ENCODE measurements at regions not wholly inside any gene's neighbourhood (a gene's known extent, or its start where the extent isn't known, plus 50 kb on each side); places are given as distances from the start of the nearest gene placed in this dataset.

- Histone ChIP-seq H3K4me2 (ENCODE audit: insufficient read depth in 1 of 2, low read depth in 2 of 2, low read length in 2 of 2) (no peak overlapping the region), H4K5ac (ENCODE audit: insufficient read length, low read depth, low read length) (no peak overlapping the region), H3K18ac (ENCODE audit: extremely low read depth, low read length) (no peak overlapping the region), H4K91ac (replicated peaks; ENCODE audit: insufficient read length, low read length) (no peak overlapping the region), H2BK12ac (ENCODE audit: low read depth, low read length) (no peak overlapping the region), H2BK20ac (ENCODE audit: low read length) (no peak overlapping the region), H3K79me2 (ENCODE audit: control insufficient read depth in 1 of 2, insufficient read depth in 2 of 2, low read length in 2 of 2) (no peaks in the 10 kb centered on the region), H3K36me3 (ENCODE audit: control insufficient read depth in 2 of 4, insufficient read depth in 4 of 4, low read length in 3 of 4) (no peaks in the 10 kb centered on the region), H2AK5ac (ENCODE audit: low read depth, low read length) (0 out of 2 replicates have a peak overlapping the region, but pooled peaks have one; percentile 71), H3K23ac (ENCODE audit: insufficient read length) (no peak overlapping the region), H4K20me1 (replicated peaks in 1 of 2; ENCODE audit: control insufficient read depth in 1 of 2, insufficient read depth in 2 of 2, low read length in 2 of 2) (no peaks in the 10 kb centered on the region), H3K14ac (ENCODE audit: insufficient read length) (no peak overlapping the region), H3K79me1 (ENCODE audit: low read depth, low read length) (no peaks in the 10 kb centered on the region), H3K9me3 (ENCODE audit: insufficient read depth in 2 of 2, low read depth in 1 of 2, low read length in 1 of 2) (no peaks in the 10 kb centered on the region), H3K56ac (replicated peaks; ENCODE audit: insufficient read length, low read depth, low read length) (no peak overlapping the region), H3K9ac (replicated peaks in 1 of 4; ENCODE audit: extremely low read depth in 1 of 4, low read depth in 3 of 4, low read length in 3 of 4) (no peak overlapping the region), H2BK15ac (ENCODE audit: low read length) (no peak overlapping the region), H2BK5ac (ENCODE audit: low read depth, low read length) (no peak overlapping the region), H2AFZ (ENCODE audit: low read length) (no peak overlapping the region), H3K27me3 (replicated peaks in 1 of 4; ENCODE audit: control insufficient read depth in 3 of 4, extremely low read depth in 1 of 4, insufficient read depth in 3 of 4, low read length in 3 of 4) (no peaks in the 10 kb centered on the region; a peak in 1 of 7 replicates), H3K27ac (ENCODE audit: low read depth, low read length) (no peak overlapping the region), H3K4me3 (ENCODE audit: extremely low read depth in 1 of 4, insufficient read depth in 2 of 4, low read depth in 3 of 4, low read length in 4 of 4) (no peak overlapping the region), H3K23me2 (ENCODE audit: low read depth, low read length) (no peaks in the 10 kb centered on the region), H4K8ac (ENCODE audit: extremely low read depth, insufficient read depth, low read length) (no peak overlapping the region), H2BK120ac (replicated peaks; ENCODE audit: low read depth, low read length) (no peak overlapping the region), H3K4ac (replicated peaks; ENCODE audit: insufficient read length, low read depth, low read length) (no peak overlapping the region), H3K4me1 (replicated peaks in 1 of 4; ENCODE audit: control insufficient read depth in 3 of 4, insufficient read depth in 4 of 4, low read length in 3 of 4) (peaks cover 2 to 10% (median 6%) of the 10 kb centered on the region in 4 experiments)
- CTCF ChIA-PET (ENCODE audit: partially characterized antibody): interaction anchor here (0.9 to 1.2 kb wide), 2 partner anchors 10 to 111 kb away, joined by 3 read pairs; no protein-coding TSS in a partner anchor
- DNase-seq (ENCODE audit: low read depth in 1 of 2, low spot score in 2 of 2) (no peak), FAIRE-seq (no peak)
- TF ChIP-seq E2F6 (IDR thresholded peaks at IDR 0.05) (no peak), SUZ12 (IDR thresholded peaks at IDR 0.05; ENCODE audit: low read length) (no peak)
- POLR2A ChIA-PET (ENCODE audit: partially characterized antibody): no interaction called here
- 72% methylated on average over 10 of the region's 10 CpGs; no CpG with 5 or more reads in 1 of the 2 experiments for WGBS, 2 experiments (ENCODE audit: extremely low coverage in 1 of 2, insufficient coverage in 1 of 2, insufficient read length in 1 of 2, insufficient replicate concordance in 2 of 2, low coverage in 1 of 2, low lambda C conversion rate in 2 of 2, missing lambda C conversion rate in 1 of 2)
These were observed 106.1 kb downstream of the RIPK4 start for GRCh38 chr21:41660748-41661147.

All from H1 (cell line).